ENCODE measurements at regions not wholly inside any gene's neighbourhood (a gene's known extent, or its start where the extent isn't known, plus 50 kb on each side); places are given as distances from the start of the nearest gene placed in this dataset.
A peak's percentile ranks its signal among the peaks of the same experiment; 100 is the strongest.

- DNase-seq (ENCODE audit: extremely low read depth, low read depth): no peak
Observed at GRCh38 chr2:188117706-188118105, 174.0 kb upstream of the GULP1 start.

DNA sequence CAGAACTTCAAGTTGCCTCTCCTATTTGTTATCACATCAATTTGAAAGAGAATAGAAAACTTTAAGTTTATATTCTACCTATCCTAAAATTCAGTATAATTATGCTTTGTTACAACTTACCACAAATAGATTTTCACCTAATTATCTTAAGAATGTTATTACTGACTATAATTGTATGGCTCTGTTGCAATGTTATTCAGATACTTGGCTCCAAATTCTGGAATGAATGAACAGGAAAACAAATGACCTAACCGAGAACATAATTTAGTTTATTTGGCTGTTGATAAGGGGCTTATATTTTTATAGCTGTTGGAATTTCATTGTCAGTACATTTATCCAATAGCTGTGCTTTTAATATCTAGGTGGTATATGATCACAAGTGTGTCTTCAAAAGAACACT is 173.2 kb upstream of the GULP1 start:
- no peak for DNase-seq (ENCODE audit: extremely low read depth, low read depth)

DNA sequence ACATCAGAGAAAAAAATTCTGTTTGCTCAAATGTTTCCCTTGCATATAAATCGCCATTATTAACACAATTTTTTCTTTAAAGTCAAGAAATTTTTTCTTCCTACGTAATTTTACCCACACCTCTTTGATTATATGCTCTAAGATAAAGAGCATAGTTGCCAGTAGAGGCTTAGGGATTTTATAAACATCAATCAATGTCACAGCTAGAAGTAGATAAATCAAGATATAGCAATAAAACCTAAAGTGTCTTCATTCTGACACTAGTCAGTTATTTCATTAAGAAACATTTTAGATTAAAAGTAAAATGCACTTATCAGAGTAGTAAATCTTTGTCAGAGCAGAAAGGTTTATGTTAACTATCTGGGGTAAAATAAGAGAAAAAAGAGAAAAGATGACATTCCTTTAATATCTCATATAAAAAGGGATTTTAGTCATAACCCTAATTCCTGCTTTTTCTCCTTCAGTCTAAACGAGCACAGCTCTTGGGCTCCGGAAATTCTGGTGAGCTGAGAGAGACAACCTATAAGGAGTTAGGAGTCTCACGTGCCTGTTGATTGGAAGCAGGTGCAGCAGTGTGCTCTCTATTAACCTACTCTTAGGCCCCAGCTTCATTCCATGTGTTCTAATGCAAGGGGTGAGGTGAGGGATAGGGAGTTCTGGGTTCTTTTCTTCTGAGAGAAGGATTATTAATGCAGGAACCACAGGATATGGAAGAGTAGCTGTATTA is 172.4 kb upstream of the GULP1 start:
- DNase-seq (ENCODE audit: extremely low read depth, low read depth): no peak

- DNase-seq (ENCODE audit: extremely low read depth, low read depth): no peak
Observed at GRCh38 chr2:188122985-188123384, 168.7 kb upstream of the GULP1 start.

- DNase-seq (ENCODE audit: extremely low read depth, low read depth): no peak
Observed at GRCh38 chr2:188129677-188130076, 162.0 kb upstream of the GULP1 start.

DNA sequence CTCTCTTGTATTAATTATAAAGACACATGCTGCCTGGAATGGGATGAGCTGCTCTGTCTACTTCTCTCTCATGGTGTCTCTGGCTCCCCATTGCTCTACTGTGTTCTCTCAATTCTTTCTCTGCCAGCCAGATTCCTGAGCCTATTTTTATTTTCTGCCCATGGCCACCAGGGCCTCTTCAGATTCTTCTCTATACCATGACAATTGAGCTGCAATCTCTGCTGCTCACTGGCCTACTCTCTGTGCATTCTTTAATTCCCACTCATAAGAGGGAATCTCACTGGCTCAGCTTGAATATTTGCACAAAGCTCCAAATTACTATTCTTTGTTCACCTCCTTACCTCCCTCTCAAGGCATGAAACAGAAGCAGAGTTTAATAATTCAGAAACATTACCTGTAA is 161.4 kb upstream of the GULP1 start:
- DNase-seq (ENCODE audit: extremely low read depth, low read depth): no peak

DNA sequence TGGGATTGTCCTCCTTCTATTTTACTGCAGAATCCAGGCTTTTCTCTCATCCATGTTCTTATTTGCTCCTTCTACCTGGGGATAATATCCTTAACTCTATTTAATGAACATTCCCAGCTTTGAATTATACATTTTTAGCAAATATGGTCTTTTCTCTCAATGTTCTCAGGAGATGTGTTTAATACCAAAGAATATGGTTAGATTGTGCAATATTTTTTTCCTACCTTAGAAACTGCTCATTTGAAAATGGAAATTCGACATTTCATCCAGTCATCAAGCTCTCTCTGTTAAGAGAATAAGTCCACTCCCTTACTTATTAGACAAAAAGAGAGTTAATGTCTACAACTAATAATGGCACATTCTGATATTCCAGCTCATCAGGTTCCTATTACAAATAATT is 160.4 kb upstream of the GULP1 start:
- DNase-seq (ENCODE audit: extremely low read depth, low read depth): no peak

DNA sequence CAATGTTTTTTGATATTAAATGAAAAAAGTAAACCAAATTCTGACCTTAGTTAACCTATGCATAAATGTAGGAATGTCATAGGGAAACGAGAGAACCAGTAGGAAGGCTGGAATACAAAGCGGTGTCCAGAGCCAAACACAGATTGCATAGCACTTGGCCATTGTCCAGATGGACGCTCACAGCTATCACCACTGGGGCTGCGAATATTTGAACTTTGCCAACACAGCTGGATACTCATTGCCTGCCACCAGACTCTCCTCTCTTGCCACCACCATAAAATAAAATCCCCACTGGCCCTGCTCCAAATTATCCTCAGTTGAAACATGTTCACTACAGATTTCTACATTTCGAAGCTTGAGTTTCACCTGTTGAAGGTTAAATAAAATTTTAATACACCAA is 159.3 kb upstream of the GULP1 start:
- DNase-seq (ENCODE audit: extremely low read depth, low read depth): no peak

GRCh38 chr2:188134241-188134640 is 157.4 kb upstream of the GULP1 start:
- no peak for DNase-seq (ENCODE audit: extremely low read depth, low read depth)

- DNase-seq (ENCODE audit: extremely low read depth, low read depth): no peak
Observed at GRCh38 chr2:188138313-188138712, 153.4 kb upstream of the GULP1 start.

DNA sequence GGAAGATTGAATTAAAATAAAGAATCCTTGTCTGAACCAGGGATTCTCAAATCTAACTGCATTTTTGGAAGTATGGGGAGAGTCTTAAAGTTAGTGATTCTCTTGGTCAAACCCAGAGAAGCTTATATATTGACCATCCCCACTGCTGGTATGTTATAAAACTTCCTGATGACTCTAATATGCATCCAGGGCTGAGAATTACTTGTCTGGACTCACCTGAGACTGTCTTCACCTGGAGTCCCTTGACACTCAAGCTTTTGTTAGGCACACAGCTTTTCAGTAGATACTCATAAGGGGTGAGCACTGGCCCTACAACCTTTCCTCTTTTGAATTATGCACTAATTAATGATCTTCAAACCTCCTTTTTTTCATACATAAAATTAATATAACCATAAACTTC is 149.6 kb upstream of the GULP1 start:
- DNase-seq (ENCODE audit: extremely low read depth, low read depth): no peak

DNA sequence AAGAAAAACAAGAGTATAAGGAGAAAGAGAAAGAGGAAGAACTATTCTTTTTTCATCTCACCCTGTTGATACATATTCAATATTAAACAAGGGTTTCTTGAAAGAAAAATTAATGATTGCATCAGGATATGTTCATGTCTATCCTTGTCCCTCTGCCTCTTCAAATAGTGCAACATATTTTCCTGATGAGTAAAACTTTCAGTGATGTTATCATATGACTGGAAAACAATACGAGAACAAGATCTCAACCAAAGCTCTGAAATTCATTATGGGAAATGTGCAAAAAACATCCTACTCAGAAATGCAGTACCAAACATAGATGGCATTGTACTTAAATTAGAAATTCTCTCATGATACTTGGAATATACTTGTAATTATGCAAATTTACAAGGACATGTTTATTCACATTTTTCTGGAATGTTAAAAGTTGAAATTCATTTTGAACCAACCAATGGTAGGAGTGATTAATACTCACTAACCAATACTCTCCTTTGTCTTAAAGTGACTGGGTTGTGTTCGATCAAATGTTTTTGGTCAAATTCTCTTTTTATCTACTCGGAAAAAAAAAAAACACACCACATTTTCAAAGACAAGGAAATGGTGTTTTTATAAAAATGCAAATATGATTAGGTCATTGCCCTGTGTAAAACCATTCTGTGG is 148.9 kb upstream of the GULP1 start:
- DNase-seq (ENCODE audit: extremely low read depth, low read depth): peak; percentile 56

GRCh38 chr2:188145885-188146284 is 145.8 kb upstream of the GULP1 start:
- DNase-seq (ENCODE audit: extremely low read depth, low read depth): no peak

- no peak for DNase-seq (ENCODE audit: extremely low read depth, low read depth)
Observed at GRCh38 chr2:188146888-188147287, 144.8 kb upstream of the GULP1 start.

GRCh38 chr2:188151670-188152069 is 140.0 kb upstream of the GULP1 start:
- no peak for DNase-seq (ENCODE audit: extremely low read depth, low read depth)

DNA sequence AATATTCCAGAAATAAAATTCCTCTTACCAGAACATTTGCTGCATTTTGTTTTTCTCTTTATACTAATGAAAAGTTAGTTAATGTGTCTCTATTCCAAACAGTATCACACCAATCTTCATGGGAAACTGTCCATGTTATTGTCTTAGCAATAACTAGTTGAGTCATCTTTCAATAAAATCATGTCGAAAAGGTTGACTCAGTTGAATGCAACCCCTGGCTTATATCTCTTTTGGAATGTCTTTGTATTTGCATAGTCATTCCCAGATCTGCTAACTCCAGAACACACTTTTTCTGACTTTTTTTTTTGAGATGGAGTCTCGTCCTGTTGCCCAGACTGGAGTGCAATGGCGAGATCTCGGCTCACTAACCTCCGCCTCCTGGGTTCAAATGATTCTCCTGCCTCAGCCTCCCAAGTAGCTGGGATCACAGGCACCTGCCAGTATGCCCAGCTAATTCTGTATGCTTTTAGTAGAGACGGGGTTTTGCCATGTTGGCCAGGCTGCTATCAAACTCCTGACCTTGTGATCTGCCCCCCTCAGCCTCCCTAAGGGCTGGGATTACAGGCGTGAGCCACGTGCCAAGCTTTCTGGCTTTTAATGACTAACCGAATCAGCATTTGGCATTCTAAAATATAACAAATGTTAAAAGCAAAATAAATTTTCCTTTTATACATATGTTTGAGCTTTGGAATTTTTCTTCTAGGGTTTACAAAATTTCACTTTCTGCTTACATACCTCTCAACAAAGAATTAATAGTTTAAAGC is 133.2 kb upstream of the GULP1 start:
- no peak for DNase-seq (ENCODE audit: extremely low read depth, low read depth)

- no peak for DNase-seq (ENCODE audit: extremely low read depth, low read depth)
Observed at GRCh38 chr2:188159484-188159883, 132.2 kb upstream of the GULP1 start.

GRCh38 chr2:188170356-188170755 is 121.3 kb upstream of the GULP1 start:
- DNase-seq (ENCODE audit: extremely low read depth, low read depth): no peak

- no peak for DNase-seq (ENCODE audit: extremely low read depth, low read depth)
Observed at GRCh38 chr2:188176620-188177019, 115.1 kb upstream of the GULP1 start.

- no peak for DNase-seq (ENCODE audit: extremely low read depth, low read depth)
Observed at GRCh38 chr2:188181067-188181838, 110.4 kb upstream of the GULP1 start.

DNA sequence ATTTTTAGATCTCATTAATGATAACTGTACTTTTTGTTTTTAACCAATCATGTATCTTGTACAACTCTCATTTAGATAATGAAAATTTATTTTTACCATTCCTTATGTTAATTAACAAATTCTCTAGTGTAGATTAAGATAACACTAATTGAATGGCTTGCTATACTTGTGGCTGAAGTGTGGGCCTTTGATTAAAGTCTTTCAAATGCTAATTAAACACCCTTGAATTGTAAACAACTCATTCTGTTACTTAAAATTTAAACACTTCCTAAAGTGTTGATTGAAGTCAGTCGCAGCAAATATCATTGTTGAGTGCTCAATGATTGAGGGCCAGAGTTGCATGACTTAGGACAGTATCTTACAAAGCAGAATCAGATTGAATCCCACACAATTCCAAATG is 109.8 kb upstream of the GULP1 start:
- DNase-seq (ENCODE audit: extremely low read depth, low read depth): no peak
